H1 (cell line): ENCODE measurements at regions not wholly inside any gene's neighbourhood (a gene's known extent, or its start where the extent isn't known, plus 50 kb on each side); places are given as distances from the start of the nearest gene placed in this dataset.

Experiments
- BACH1 ChIP-seq: IDR thresholded peaks from 2 replicates; pipeline ENCODE4 v1.6.1; 2012; ENCODE audit warnings: low read length, improper control_type of control experiment
- CTBP2 ChIP-seq: IDR thresholded peaks from 2 replicates; pipeline ENCODE4 v1.7.0; 2011; ENCODE audit warnings: borderline replicate concordance, mild to moderate bottlenecking, moderate library complexity, mixed read lengths, low read length; ENCODE audit not compliant: insufficient read depth, insufficient read length
- KDM4A ChIP-seq: IDR thresholded peaks from one replicate; pipeline ENCODE4 v1.7.1; 2012; ENCODE audit warnings: low read depth, mild to moderate bottlenecking, moderate library complexity, low read length, inconsistent platforms; ENCODE audit not compliant: severe bottlenecking
- KDM5A ChIP-seq: fragments of 200-600 bp; IDR thresholded peaks from 2 replicates; pipeline ENCODE4 v1.7.1; 2012; ENCODE audit warnings: mild to moderate bottlenecking, low read length, inconsistent platforms, mixed read lengths
- NRF1 ChIP-seq: IDR thresholded peaks from 2 replicates; pipeline ENCODE4 v1.6.1; 2011; ENCODE audit warnings: mild to moderate bottlenecking, low read depth, low read length, improper control_type of control experiment
- RBBP5 ChIP-seq: IDR thresholded peaks from 2 replicates; pipeline ENCODE4 v1.7.1; 2012; ENCODE audit warnings: low read depth, mild to moderate bottlenecking, inconsistent platforms, low read length, moderate library complexity, borderline replicate concordance
- SIN3A ChIP-seq, 2 experiments: IDR thresholded peaks in 1 of 2; conservative IDR thresholded peaks in 1 of 2; 2 replicates each; pipeline ENCODE4 v1.6.1; 2011 to 2012; ENCODE audit warnings: low read length in 2 of 2, improper control_type of control experiment in 1 of 2, low read depth in 1 of 2, mild to moderate bottlenecking in 1 of 2
- SRF ChIP-seq: IDR thresholded peaks from 2 replicates; pipeline ENCODE4 v1.6.1; 2011; ENCODE audit warnings: mild to moderate bottlenecking, low read depth, low read length, moderate library complexity
- TF ChIP-seq, protein P1 (sequence below): fragments of 300-600 bp; sonication (generic); IDR thresholded peaks from 2 replicates; pipeline ENCODE4 v1.7.1; 2012; ENCODE audit warnings: low read length, moderate library complexity, mild to moderate bottlenecking, inconsistent platforms; ENCODE audit not compliant: insufficient replicate concordance
- TF ChIP-seq, protein P2 (sequence below): IDR thresholded peaks from 2 replicates; pipeline ENCODE4 v1.6.1; 2012; ENCODE audit warnings: low read length, inconsistent platforms

DNA sequence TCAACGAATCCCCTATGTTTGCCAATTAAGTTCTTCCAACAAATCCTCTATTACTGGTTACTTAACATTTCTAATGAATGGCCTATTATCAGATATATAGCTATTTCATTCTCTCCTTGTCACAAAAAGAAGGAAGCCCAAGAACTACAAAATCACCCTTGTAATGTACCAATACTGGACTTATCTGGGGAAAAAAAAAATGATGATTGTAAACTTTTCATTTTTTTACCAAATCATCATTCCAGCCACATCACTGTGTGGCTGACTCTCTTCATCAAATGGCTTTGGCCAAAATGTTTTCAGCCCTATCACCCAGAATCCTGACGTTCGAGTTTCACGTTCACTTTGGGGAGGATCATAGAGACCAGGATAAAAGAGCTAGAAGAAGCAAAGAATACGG lies 216.7 kb downstream of the ACTL7B start (continued):
- TF ChIP-seq, protein P1, sequence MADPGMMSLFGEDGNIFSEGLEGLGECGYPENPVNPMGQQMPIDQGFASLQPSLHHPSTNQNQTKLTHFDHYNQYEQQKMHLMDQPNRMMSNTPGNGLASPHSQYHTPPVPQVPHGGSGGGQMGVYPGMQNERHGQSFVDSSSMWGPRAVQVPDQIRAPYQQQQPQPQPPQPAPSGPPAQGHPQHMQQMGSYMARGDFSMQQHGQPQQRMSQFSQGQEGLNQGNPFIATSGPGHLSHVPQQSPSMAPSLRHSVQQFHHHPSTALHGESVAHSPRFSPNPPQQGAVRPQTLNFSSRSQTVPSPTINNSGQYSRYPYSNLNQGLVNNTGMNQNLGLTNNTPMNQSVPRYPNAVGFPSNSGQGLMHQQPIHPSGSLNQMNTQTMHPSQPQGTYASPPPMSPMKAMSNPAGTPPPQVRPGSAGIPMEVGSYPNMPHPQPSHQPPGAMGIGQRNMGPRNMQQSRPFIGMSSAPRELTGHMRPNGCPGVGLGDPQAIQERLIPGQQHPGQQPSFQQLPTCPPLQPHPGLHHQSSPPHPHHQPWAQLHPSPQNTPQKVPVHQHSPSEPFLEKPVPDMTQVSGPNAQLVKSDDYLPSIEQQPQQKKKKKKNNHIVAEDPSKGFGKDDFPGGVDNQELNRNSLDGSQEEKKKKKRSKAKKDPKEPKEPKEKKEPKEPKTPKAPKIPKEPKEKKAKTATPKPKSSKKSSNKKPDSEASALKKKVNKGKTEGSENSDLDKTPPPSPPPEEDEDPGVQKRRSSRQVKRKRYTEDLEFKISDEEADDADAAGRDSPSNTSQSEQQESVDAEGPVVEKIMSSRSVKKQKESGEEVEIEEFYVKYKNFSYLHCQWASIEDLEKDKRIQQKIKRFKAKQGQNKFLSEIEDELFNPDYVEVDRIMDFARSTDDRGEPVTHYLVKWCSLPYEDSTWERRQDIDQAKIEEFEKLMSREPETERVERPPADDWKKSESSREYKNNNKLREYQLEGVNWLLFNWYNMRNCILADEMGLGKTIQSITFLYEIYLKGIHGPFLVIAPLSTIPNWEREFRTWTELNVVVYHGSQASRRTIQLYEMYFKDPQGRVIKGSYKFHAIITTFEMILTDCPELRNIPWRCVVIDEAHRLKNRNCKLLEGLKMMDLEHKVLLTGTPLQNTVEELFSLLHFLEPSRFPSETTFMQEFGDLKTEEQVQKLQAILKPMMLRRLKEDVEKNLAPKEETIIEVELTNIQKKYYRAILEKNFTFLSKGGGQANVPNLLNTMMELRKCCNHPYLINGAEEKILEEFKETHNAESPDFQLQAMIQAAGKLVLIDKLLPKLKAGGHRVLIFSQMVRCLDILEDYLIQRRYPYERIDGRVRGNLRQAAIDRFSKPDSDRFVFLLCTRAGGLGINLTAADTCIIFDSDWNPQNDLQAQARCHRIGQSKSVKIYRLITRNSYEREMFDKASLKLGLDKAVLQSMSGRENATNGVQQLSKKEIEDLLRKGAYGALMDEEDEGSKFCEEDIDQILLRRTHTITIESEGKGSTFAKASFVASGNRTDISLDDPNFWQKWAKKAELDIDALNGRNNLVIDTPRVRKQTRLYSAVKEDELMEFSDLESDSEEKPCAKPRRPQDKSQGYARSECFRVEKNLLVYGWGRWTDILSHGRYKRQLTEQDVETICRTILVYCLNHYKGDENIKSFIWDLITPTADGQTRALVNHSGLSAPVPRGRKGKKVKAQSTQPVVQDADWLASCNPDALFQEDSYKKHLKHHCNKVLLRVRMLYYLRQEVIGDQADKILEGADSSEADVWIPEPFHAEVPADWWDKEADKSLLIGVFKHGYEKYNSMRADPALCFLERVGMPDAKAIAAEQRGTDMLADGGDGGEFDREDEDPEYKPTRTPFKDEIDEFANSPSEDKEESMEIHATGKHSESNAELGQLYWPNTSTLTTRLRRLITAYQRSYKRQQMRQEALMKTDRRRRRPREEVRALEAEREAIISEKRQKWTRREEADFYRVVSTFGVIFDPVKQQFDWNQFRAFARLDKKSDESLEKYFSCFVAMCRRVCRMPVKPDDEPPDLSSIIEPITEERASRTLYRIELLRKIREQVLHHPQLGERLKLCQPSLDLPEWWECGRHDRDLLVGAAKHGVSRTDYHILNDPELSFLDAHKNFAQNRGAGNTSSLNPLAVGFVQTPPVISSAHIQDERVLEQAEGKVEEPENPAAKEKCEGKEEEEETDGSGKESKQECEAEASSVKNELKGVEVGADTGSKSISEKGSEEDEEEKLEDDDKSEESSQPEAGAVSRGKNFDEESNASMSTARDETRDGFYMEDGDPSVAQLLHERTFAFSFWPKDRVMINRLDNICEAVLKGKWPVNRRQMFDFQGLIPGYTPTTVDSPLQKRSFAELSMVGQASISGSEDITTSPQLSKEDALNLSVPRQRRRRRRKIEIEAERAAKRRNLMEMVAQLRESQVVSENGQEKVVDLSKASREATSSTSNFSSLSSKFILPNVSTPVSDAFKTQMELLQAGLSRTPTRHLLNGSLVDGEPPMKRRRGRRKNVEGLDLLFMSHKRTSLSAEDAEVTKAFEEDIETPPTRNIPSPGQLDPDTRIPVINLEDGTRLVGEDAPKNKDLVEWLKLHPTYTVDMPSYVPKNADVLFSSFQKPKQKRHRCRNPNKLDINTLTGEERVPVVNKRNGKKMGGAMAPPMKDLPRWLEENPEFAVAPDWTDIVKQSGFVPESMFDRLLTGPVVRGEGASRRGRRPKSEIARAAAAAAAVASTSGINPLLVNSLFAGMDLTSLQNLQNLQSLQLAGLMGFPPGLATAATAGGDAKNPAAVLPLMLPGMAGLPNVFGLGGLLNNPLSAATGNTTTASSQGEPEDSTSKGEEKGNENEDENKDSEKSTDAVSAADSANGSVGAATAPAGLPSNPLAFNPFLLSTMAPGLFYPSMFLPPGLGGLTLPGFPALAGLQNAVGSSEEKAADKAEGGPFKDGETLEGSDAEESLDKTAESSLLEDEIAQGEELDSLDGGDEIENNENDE, result no peak
- TF ChIP-seq SIN3A (conservative IDR thresholded peaks at IDR 0.05 in 1 of 2, IDR thresholded peaks at IDR 0.05 in 1 of 2; ENCODE audit: low read depth in 1 of 2, low read length in 2 of 2), result no peak
- no peak for TF ChIP-seq SRF
- no peak for TF ChIP-seq KDM5A
- no peak for TF ChIP-seq CTBP2
- no peak for TF ChIP-seq RBBP5
- TF ChIP-seq BACH1, result no peak
- TF ChIP-seq KDM4A, result no peak
- TF ChIP-seq, protein P2, sequence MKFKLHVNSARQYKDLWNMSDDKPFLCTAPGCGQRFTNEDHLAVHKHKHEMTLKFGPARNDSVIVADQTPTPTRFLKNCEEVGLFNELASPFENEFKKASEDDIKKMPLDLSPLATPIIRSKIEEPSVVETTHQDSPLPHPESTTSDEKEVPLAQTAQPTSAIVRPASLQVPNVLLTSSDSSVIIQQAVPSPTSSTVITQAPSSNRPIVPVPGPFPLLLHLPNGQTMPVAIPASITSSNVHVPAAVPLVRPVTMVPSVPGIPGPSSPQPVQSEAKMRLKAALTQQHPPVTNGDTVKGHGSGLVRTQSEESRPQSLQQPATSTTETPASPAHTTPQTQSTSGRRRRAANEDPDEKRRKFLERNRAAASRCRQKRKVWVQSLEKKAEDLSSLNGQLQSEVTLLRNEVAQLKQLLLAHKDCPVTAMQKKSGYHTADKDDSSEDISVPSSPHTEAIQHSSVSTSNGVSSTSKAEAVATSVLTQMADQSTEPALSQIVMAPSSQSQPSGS, result no peak
- no peak for TF ChIP-seq NRF1
